Smooth muscle cell (in vitro differentiated cells): ENCODE measurements at regions not wholly inside any gene's neighbourhood (a gene's known extent, or its start where the extent isn't known, plus 50 kb on each side); places are given as distances from the start of the nearest gene placed in this dataset.

ENCODE experiments used
- DNase-seq: peaks from one replicate; lab custom pipeline; 2025; ENCODE audit not compliant: unreplicated experiment; lab: John Stamatoyannopoulos, UW
- H2AFZ ChIP-seq: fragments of 200-600 bp; sonication (generic); 2 replicates; pipeline ENCODE4 v1.6.0; 2016; ENCODE audit warnings: antibody characterized with exemption, low read depth, mild to moderate bottlenecking
- H3F3A ChIP-seq: fragments of 200-600 bp; sonication (generic); 2 replicates; pipeline ENCODE4 v1.6.0; 2017; ENCODE audit warnings: antibody characterized with exemption, low read depth
- H3K27ac ChIP-seq: fragments of 200-600 bp; sonication (generic); 2 replicates; pipeline ENCODE4 v1.5.1; 2016; ENCODE audit warnings: low read depth, mild to moderate bottlenecking
- H3K27me3 ChIP-seq: fragments of 200-600 bp; sonication (generic); 2 replicates; pipeline ENCODE4 v1.6.1; 2016; ENCODE audit warnings: low read depth, mild to moderate bottlenecking
- H3K36me3 ChIP-seq: fragments of 200-600 bp; sonication (generic); 2 replicates; pipeline ENCODE4 v1.5.1; 2016; ENCODE audit warnings: low read depth
- H3K4me1 ChIP-seq: fragments of 200-600 bp; sonication (generic); 2 replicates; pipeline ENCODE4 v1.5.1; 2016; ENCODE audit warnings: low read depth
- H3K4me2 ChIP-seq: fragments of 200-600 bp; sonication (generic); 2 replicates; pipeline ENCODE4 v1.6.0; 2016; ENCODE audit warnings: mild to moderate bottlenecking
- H3K4me3 ChIP-seq: fragments of 200-600 bp; sonication (generic); 2 replicates; pipeline ENCODE4 v1.5.1; 2016; ENCODE audit warnings: mild to moderate bottlenecking
- H3K79me2 ChIP-seq: fragments of 200-600 bp; sonication (generic); 2 replicates; pipeline ENCODE4 v1.6.0; 2016; ENCODE audit warnings: low read depth, mild to moderate bottlenecking
- H3K9ac ChIP-seq: fragments of 200-600 bp; sonication (generic); 2 replicates; pipeline ENCODE4 v1.6.0; 2016; ENCODE audit warnings: low read depth
- H3K9me3 ChIP-seq: fragments of 200-600 bp; sonication (generic); replicated peaks from 2 replicates; pipeline ENCODE4 v1.5.1; 2016; ENCODE audit warnings: low read depth
- H4K20me1 ChIP-seq: fragments of 200-600 bp; sonication (generic); 2 replicates; pipeline ENCODE4 v1.6.0; 2016; ENCODE audit warnings: low read depth
- CTCF ChIP-seq: fragments of 200-600 bp; sonication (generic); IDR thresholded peaks from 2 replicates; pipeline ENCODE4 v1.5.1; 2017; ENCODE audit warnings: borderline replicate concordance, mild to moderate bottlenecking, antibody characterized with exemption; ENCODE audit not compliant: insufficient read depth, poor library complexity, severe bottlenecking
- WGBS: methylation state at CpG from one replicate; pipeline ENCODE4 v1.1.7; 2016; ENCODE audit warnings: low lambda C conversion rate; 5-methylcytosine and 5-hydroxymethylcytosine counted together

GRCh38 chr6:67887419-67887746, 747.7 kb upstream of the ADGRB3 start:
- H3K36me3 ChIP-seq, result no peaks in the 10 kb centered on the region
- H3K9ac ChIP-seq, result no peak overlapping the region
- H3K79me2 ChIP-seq, result no peaks in the 10 kb centered on the region
- H3K4me2 ChIP-seq, result no peak overlapping the region
- no peaks in the 10 kb centered on the region for H3K27me3 ChIP-seq
- H2AFZ ChIP-seq, result no peak overlapping the region
- H4K20me1 ChIP-seq, result no peaks in the 10 kb centered on the region
- no peaks in the 10 kb centered on the region for H3K9me3 ChIP-seq
- DNase-seq, result no peak
- 96% methylated on average over 4 of the region's 4 CpGs for WGBS
- no peaks in the 10 kb centered on the region for H3F3A ChIP-seq
- H3K4me3 ChIP-seq, result no peak overlapping the region
- no peaks in the 10 kb centered on the region for H3K4me1 ChIP-seq
- no peak overlapping the region for H3K27ac ChIP-seq
- TF ChIP-seq CTCF, result no peak

- Histone ChIP-seq H3K9me3 (no peaks in the 10 kb centered on the region), H3K36me3 (no peaks in the 10 kb centered on the region), H3F3A (no peaks in the 10 kb centered on the region), H3K4me2 (no peak overlapping the region), H3K9ac (no peak overlapping the region), H3K27ac (no peak overlapping the region), H2AFZ (no peak overlapping the region), H3K4me3 (no peak overlapping the region), H4K20me1 (no peaks in the 10 kb centered on the region), H3K79me2 (no peaks in the 10 kb centered on the region), H3K4me1 (no peaks in the 10 kb centered on the region), H3K27me3 (no peaks in the 10 kb centered on the region)
- no peak for DNase-seq
- TF ChIP-seq CTCF, result no peak
- 96% methylated on average over 23 of the region's 23 CpGs for WGBS
Observed at GRCh38 chr6:67886840-67887292, 748.2 kb upstream of the ADGRB3 start.

DNA sequence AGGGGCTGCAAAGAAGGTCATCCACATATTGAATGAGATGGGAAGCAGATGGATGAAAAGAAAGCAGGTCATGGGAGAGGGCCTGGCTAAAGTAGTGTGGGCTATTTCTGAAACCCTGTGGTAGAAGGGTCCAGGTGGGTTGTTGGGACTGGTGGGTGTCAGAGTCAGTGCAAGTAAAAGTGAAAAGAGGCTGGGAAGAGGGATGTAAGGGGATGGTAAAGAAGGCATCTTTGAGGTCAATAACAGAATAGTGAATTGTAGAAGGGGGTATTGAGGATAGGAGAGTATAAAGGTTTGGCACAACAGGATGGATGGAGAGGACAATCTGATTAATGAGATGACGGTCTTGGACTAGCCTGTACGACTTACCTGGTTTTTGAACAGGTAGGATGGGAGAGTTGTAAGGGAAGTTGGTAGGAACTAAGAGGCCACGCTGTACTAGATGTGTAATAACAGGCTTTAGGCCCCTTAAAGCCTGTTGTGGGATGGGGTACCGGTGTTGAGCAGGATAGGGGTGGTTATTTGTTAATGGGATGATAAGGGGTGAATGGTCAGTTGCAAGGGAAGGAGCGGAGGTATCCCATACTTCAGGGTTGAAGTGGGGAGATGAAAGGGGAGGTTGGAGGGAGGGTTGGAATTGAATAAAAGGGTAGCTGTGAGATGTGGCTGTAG, 748.9 kb upstream of the ADGRB3 start:
- 80% methylated on average over 5 of the region's 5 CpGs for WGBS

More for the DNA sequence above, 748.9 kb upstream of the ADGRB3 start:
- Histone ChIP-seq H3K27ac (no peak overlapping the region), H3K4me2 (no peak overlapping the region), H3K9me3 (no peaks in the 10 kb centered on the region), H4K20me1 (no peaks in the 10 kb centered on the region), H3K27me3 (no peaks in the 10 kb centered on the region), H3K4me3 (no peak overlapping the region), H3K4me1 (no peaks in the 10 kb centered on the region), H2AFZ (no peak overlapping the region), H3K9ac (no peak overlapping the region), H3K36me3 (no peaks in the 10 kb centered on the region), H3K79me2 (no peaks in the 10 kb centered on the region), H3F3A (no peaks in the 10 kb centered on the region)
- TF ChIP-seq CTCF, result no peak
- no peak for DNase-seq
